SK-N-SH (cell line): ENCODE measurements at regions not wholly inside any gene's neighbourhood (a gene's known extent, or its start where the extent isn't known, plus 50 kb on each side); places are given as distances from the start of the nearest gene placed in this dataset.

ENCODE experiments used
- CTCF ChIA-PET: fragments of 300-600, 350-600 bp; formaldehyde crosslinking; extraction: SDS; loops from one replicate; lab custom pipeline; 2021; lab: Yijun Ruan, JAX
- POLR2A ChIA-PET: fragments of 350-600 bp; sonication (Branson Sonifier 250); formaldehyde crosslinking; extraction: SDS; loops from one replicate; lab custom pipeline; 2020; ENCODE audit warnings: antibody characterized with exemption, inconsistent platforms; lab: Yijun Ruan, JAX
- DNase-seq: peaks from one replicate; pipeline ENCODE4 v3.0.0; 2012
- H2AFZ ChIP-seq: fragments of 200-600 bp; sonication (generic); 2 replicates; pipeline ENCODE4 v1.8.1; 2016; ENCODE audit warnings: antibody characterized with exemption, mild to moderate bottlenecking, low read depth
- H3F3A ChIP-seq: fragments of 200-600 bp; sonication (generic); replicated peaks from 2 replicates; pipeline ENCODE3; 2016; ENCODE audit warnings: antibody characterized with exemption, mild to moderate bottlenecking; ENCODE audit not compliant: insufficient read depth
- H3K27ac ChIP-seq, 2 experiments: fragments of 200-500 bp in 1 of 2; fragments of 200-600 bp in 1 of 2; sonication (Bioruptor generic) in 1 of 2; sonication (generic), shearing (Covaris generic) in 1 of 2; 2 replicates each; pipeline versions ENCODE4 v1.5.1 to v1.6.1; 2014 to 2016; ENCODE audit warnings: low read depth in 2 of 2, inconsistent platforms in 1 of 2, low read length in 1 of 2, mild to moderate bottlenecking in 1 of 2, mixed read lengths in 1 of 2
- H3K27me3 ChIP-seq: fragments of 200-600 bp; sonication (generic), shearing (Covaris generic); 2 replicates; pipeline ENCODE4 v1.6.1; 2016; ENCODE audit warnings: mixed run types; ENCODE audit not compliant: insufficient read depth
- H3K36me3 ChIP-seq, 2 experiments: fragments of 200-500 bp in 1 of 2; fragments of 200-600 bp in 1 of 2; sonication (Bioruptor generic) in 1 of 2; sonication (generic) in 1 of 2; replicated peaks in 1 of 2; 2 replicates each; pipeline versions ENCODE3 to v1.5.1; 2014 to 2016; ENCODE audit warnings: low read length in 1 of 2, mild to moderate bottlenecking in 1 of 2; ENCODE audit not compliant: insufficient read depth in 2 of 2, control insufficient read depth in 1 of 2
- H3K4me1 ChIP-seq, 2 experiments: fragments of 200-500 bp in 1 of 2; fragments of 200-600 bp in 1 of 2; sonication (Bioruptor generic) in 1 of 2; sonication (generic), shearing (Covaris generic) in 1 of 2; 2 replicates each; pipeline versions ENCODE4 v1.5.1 to v1.6.1; 2014 to 2016; ENCODE audit warnings: low read depth in 1 of 2, low read length in 1 of 2, mixed run types in 1 of 2; ENCODE audit not compliant: insufficient read depth in 2 of 2, control insufficient read depth in 1 of 2
- H3K4me2 ChIP-seq: fragments of 200-600 bp; sonication (generic), shearing (Covaris generic); 2 replicates; pipeline ENCODE4 v1.6.1; 2017; ENCODE audit warnings: mixed run types
- H3K4me3 ChIP-seq, 2 experiments: fragments of 200-500 bp in 1 of 2; fragments of 200-600 bp in 1 of 2; sonication (Bioruptor generic) in 1 of 2; sonication (generic), shearing (Covaris generic) in 1 of 2; 2 replicates each; pipeline versions ENCODE4 v1.5.1 to v1.8.1; 2014 to 2016; ENCODE audit warnings: low read depth in 2 of 2, inconsistent platforms in 1 of 2, low read length in 1 of 2, mild to moderate bottlenecking in 1 of 2, mixed read lengths in 1 of 2, moderate library complexity in 1 of 2
- H3K79me2 ChIP-seq: fragments of 200-600 bp; sonication (generic); 2 replicates; pipeline ENCODE4 v1.8.1; 2017; ENCODE audit warnings: mild to moderate bottlenecking; ENCODE audit not compliant: insufficient read depth
- H3K9ac ChIP-seq: fragments of 200-600 bp; sonication (generic); 2 replicates; pipeline ENCODE4 v1.6.1; 2017; ENCODE audit warnings: mixed run types
- H3K9me2 ChIP-seq: fragments of 200-600 bp; sonication (generic); 2 replicates; pipeline ENCODE4 v1.6.1; 2017; ENCODE audit warnings: mixed run types
- H3K9me3 ChIP-seq: fragments of 200-600 bp; sonication (generic); 2 replicates; pipeline ENCODE4 v1.6.1; 2017; ENCODE audit warnings: mixed run types, mild to moderate bottlenecking, moderate library complexity
- H4K20me1 ChIP-seq: fragments of 200-600 bp; sonication (generic); 2 replicates; pipeline ENCODE4 v1.6.1; 2017; ENCODE audit warnings: mild to moderate bottlenecking, mixed run types; ENCODE audit not compliant: insufficient read depth
- EZH2phosphoT487 ChIP-seq: fragments of 200-600 bp; sonication (generic); IDR thresholded peaks from 2 replicates; pipeline ENCODE4 v1.6.1; 2017; ENCODE audit warnings: low read depth, mixed run types, mild to moderate bottlenecking, antibody characterized with exemption, moderate library complexity, borderline replicate concordance
- GATA2 ChIP-seq: sonication (generic); formaldehyde crosslinking; IDR thresholded peaks from 2 replicates; pipeline ENCODE4 v1.5.0; 2020; ENCODE audit warnings: mild to moderate bottlenecking, missing genetic modification reagents
- MEF2A ChIP-seq: IDR thresholded peaks from 2 replicates; pipeline ENCODE4 v1.4.0; 2012; ENCODE audit warnings: low read depth, borderline replicate concordance
- NRF1 ChIP-seq: IDR thresholded peaks from 2 replicates; pipeline ENCODE4 v1.6.1; 2012; ENCODE audit warnings: low read depth, mild to moderate bottlenecking, low read length
- RFX5 ChIP-seq: IDR thresholded peaks from 2 replicates; pipeline ENCODE4 v1.6.1; 2012; ENCODE audit warnings: mild to moderate bottlenecking, improper control_type of control experiment, low read length
- TAF1 ChIP-seq: IDR thresholded peaks from 2 replicates; pipeline ENCODE4 v1.6.1; 2012; ENCODE audit warnings: low read depth, mild to moderate bottlenecking, low read length, moderate library complexity, borderline replicate concordance
- YY1 ChIP-seq: IDR thresholded peaks from 2 replicates; pipeline ENCODE4 v1.4.0; 2012; ENCODE audit warnings: low read depth, mild to moderate bottlenecking
- WGBS: methylation state at CpG from one replicate; pipeline ENCODE4 v1.1.6; 2017; ENCODE audit warnings: low lambda C conversion rate; 5-methylcytosine and 5-hydroxymethylcytosine counted together
- TF ChIP-seq, protein P1 (sequence below): IDR thresholded peaks from 2 replicates; pipeline ENCODE4 v1.4.0; 2012; ENCODE audit warnings: low read depth
- TF ChIP-seq, protein P2 (sequence below): IDR thresholded peaks from 2 replicates; pipeline ENCODE4 v1.4.0; 2012; ENCODE audit warnings: low read depth, borderline replicate concordance
- TF ChIP-seq, protein P3 (sequence below): IDR thresholded peaks from 2 replicates; pipeline ENCODE4; 2012

DNA sequence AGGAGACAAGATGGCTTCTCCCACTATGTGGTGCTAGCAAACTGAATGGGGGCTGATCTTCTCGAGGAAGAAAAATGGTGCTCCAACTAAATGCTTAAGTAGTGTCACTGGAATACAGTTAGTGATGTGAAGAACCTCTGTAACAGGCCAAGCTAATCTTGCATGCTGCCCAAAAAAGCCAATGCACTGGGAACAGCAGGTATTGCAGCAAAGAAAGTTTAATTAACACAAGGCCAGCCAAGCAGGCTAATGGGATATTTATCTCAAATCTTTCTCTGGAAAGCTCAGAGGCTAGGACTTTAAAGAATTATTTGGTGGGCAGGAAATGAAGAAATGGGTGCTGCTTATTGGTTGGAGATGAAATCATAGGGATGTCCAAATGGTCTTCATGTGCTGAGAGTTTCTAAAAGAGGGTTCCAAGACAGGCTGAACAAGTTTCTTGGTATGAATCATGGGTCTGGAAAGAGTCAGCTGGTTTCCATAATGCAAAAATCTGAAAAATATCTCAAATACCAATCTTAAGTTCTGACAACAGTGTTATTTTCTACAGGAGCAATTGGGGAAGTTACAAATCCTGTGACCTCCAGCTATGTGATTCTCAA is 1550.5 kb downstream of the SLITRK5 start:
- no peak for DNase-seq
- WGBS = 33% methylated on average over 1 of the region's 1 CpG
- Histone ChIP-seq H4K20me1 (no peaks in the 10 kb centered on the region), H3K9me3 (no peaks in the 10 kb centered on the region; the same call in 1 of the 2 replicates), H3K4me3 (no peak overlapping the region; a peak in 1 of 4 replicates), H2AFZ (no peak overlapping the region), H3K9me2 (0 out of 2 replicates have a peak, but pooled peaks cover 5% of the 10 kb centered on the region), H3K9ac (no peak overlapping the region), H3K79me2 (no peaks in the 10 kb centered on the region), H3K4me2 (no peak overlapping the region), H3K36me3 (no peaks in the 10 kb centered on the region), H3K27me3 (no peaks in the 10 kb centered on the region), H3K27ac (no peak overlapping the region), H3K4me1 (no peaks in the 10 kb centered on the region), H3F3A (no peaks in the 10 kb centered on the region)
- POLR2A ChIA-PET = no interaction called here
- TF ChIP-seq, protein P1, sequence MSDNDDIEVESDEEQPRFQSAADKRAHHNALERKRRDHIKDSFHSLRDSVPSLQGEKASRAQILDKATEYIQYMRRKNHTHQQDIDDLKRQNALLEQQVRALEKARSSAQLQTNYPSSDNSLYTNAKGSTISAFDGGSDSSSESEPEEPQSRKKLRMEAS = no peak
- no peak for TF ChIP-seq YY1
- TF ChIP-seq, protein P2, sequence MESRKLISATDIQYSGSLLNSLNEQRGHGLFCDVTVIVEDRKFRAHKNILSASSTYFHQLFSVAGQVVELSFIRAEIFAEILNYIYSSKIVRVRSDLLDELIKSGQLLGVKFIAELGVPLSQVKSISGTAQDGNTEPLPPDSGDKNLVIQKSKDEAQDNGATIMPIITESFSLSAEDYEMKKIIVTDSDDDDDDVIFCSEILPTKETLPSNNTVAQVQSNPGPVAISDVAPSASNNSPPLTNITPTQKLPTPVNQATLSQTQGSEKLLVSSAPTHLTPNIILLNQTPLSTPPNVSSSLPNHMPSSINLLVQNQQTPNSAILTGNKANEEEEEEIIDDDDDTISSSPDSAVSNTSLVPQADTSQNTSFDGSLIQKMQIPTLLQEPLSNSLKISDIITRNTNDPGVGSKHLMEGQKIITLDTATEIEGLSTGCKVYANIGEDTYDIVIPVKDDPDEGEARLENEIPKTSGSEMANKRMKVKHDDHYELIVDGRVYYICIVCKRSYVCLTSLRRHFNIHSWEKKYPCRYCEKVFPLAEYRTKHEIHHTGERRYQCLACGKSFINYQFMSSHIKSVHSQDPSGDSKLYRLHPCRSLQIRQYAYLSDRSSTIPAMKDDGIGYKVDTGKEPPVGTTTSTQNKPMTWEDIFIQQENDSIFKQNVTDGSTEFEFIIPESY = no peak
- TF ChIP-seq TAF1 = no peak
- TF ChIP-seq EZH2phosphoT487 = no peak
- no peak for TF ChIP-seq NRF1
- no peak for TF ChIP-seq GATA2
- no peak for TF ChIP-seq MEF2A
- no peak for TF ChIP-seq RFX5
- CTCF ChIA-PET = interaction anchor here (2.0 kb wide), 1 partner anchor 15 kb away, joined by 4 read pairs; no protein-coding TSS in a partner anchor

- H3K9me3 ChIP-seq = no peaks in the 10 kb centered on the region
- WGBS = 13% methylated on average over 4 of the region's 4 CpGs
- no peak for TF ChIP-seq NRF1
- TF ChIP-seq, protein P3, sequence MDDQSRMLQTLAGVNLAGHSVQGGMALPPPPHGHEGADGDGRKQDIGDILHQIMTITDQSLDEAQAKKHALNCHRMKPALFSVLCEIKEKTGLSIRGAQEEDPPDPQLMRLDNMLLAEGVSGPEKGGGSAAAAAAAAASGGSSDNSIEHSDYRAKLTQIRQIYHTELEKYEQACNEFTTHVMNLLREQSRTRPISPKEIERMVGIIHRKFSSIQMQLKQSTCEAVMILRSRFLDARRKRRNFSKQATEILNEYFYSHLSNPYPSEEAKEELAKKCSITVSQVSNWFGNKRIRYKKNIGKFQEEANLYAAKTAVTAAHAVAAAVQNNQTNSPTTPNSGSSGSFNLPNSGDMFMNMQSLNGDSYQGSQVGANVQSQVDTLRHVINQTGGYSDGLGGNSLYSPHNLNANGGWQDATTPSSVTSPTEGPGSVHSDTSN = peak; percentile 12; the same call in 1 of the 2 replicates
- TF ChIP-seq, all 33 proteins: peak for 1
- CTCF ChIA-PET = interaction anchor here (0.6 kb wide), 1 partner anchor 1869 kb away, joined by 4 read pairs; no protein-coding TSS in a partner anchor
- no peak overlapping the region for H3K4me3 ChIP-seq
- H2AFZ ChIP-seq = no peak overlapping the region
- H3K9me2 ChIP-seq = no peaks in the 10 kb centered on the region
- H3K4me1 ChIP-seq = no peaks in the 10 kb centered on the region
- H3K36me3 ChIP-seq = no peaks in the 10 kb centered on the region
- POLR2A ChIA-PET = no interaction called here
- H3K27ac ChIP-seq = no peak overlapping the region
- no peak overlapping the region for H3K9ac ChIP-seq
- no peaks in the 10 kb centered on the region for H3K79me2 ChIP-seq
- DNase-seq = no peak
- H3F3A ChIP-seq = no peaks in the 10 kb centered on the region
- H3K4me2 ChIP-seq = no peak overlapping the region
- H3K27me3 ChIP-seq = no peaks in the 10 kb centered on the region
- no peaks in the 10 kb centered on the region for H4K20me1 ChIP-seq
Measured at GRCh38 chr13:89227356-89227755, 1556.2 kb downstream of the SLITRK5 start.
